GM19438 (cell line): ENCODE measurements at regions not wholly inside any gene's neighbourhood (a gene's known extent, or its start where the extent isn't known, plus 50 kb on each side); places are given as distances from the start of the nearest gene placed in this dataset.

Experiments
- ATAC-seq: cut with Tn5 transposase; IDR thresholded peaks from one replicate; pipeline ENCODE4 v1.9.1; 2021; ENCODE audit warnings: low read depth; ENCODE audit not compliant: unreplicated experiment

- ATAC-seq: no peak
Measured at GRCh38 chr17:15112846-15113617, 152.1 kb downstream of the PMP22 start.

GRCh38 chr17:15109608-15110007 lies 155.5 kb downstream of the PMP22 start:
- no peak for ATAC-seq

GRCh38 chr17:15108992-15109391 lies 156.1 kb downstream of the PMP22 start:
- no peak for ATAC-seq

GRCh38 chr17:15106540-15106939 lies 158.6 kb downstream of the PMP22 start:
- no peak for ATAC-seq

GRCh38 chr17:15103785-15104184 lies 161.3 kb downstream of the PMP22 start:
- ATAC-seq: no peak

GRCh38 chr17:15101175-15101574 lies 164.0 kb downstream of the PMP22 start:
- no peak for ATAC-seq

- no peak for ATAC-seq
Measured at GRCh38 chr17:15096511-15096910, 168.6 kb downstream of the PMP22 start.

- ATAC-seq: no peak
Measured at GRCh38 chr17:15095935-15096334, 169.2 kb downstream of the PMP22 start.

GRCh38 chr17:15092762-15093161 lies 172.4 kb downstream of the PMP22 start:
- ATAC-seq: no peak

GRCh38 chr17:15092261-15092660 lies 172.9 kb downstream of the PMP22 start:
- ATAC-seq: no peak

- ATAC-seq: no peak
Measured at GRCh38 chr17:15091825-15092224, 173.3 kb downstream of the PMP22 start.

- no peak for ATAC-seq
Measured at GRCh38 chr17:15090533-15090932, 174.6 kb downstream of the PMP22 start.

GRCh38 chr17:15087946-15088345 lies 177.2 kb downstream of the PMP22 start:
- ATAC-seq: no peak

GRCh38 chr17:15086776-15087295 lies 178.3 kb downstream of the PMP22 start:
- no peak for ATAC-seq

GRCh38 chr17:15085890-15086677 lies 179.0 kb downstream of the PMP22 start:
- no peak for ATAC-seq

- no peak for ATAC-seq
Measured at GRCh38 chr17:15083225-15083624, 181.9 kb downstream of the PMP22 start.

- ATAC-seq: no peak
Measured at GRCh38 chr17:15081008-15081407, 184.1 kb downstream of the PMP22 start.

- ATAC-seq: no peak
Measured at GRCh38 chr17:15078570-15078969, 186.6 kb downstream of the PMP22 start.

GRCh38 chr17:15076991-15077663 lies 188.0 kb downstream of the PMP22 start:
- ATAC-seq: no peak

- no peak for ATAC-seq
Measured at GRCh38 chr17:15051933-15052332, 213.2 kb downstream of the PMP22 start.

- ATAC-seq: no peak
Measured at GRCh38 chr17:15049795-15050160, 215.3 kb downstream of the PMP22 start.
